ENCODE measurements at regions not wholly inside any gene's neighbourhood (a gene's known extent, or its start where the extent isn't known, plus 50 kb on each side); places are given as distances from the start of the nearest gene placed in this dataset.
"Not testable (repeated sequence)": the region's sequence is repeated elsewhere in the genome, so short reads cannot be mapped to it uniquely, and the experiment has no call there.

- no peak for DNase-seq
Measured at GRCh38 chr7:19377611-19378344, 232.6 kb upstream of the FERD3L start.

- no peak for DNase-seq
Measured at GRCh38 chr7:19376538-19376937, 231.3 kb upstream of the FERD3L start.

GRCh38 chr7:19375976-19376375 is 230.8 kb upstream of the FERD3L start:
- no peak for DNase-seq

- DNase-seq = no peak
Measured at GRCh38 chr7:19373334-19373733, 228.1 kb upstream of the FERD3L start.

- DNase-seq = no peak
Measured at GRCh38 chr7:19369806-19370205, 224.6 kb upstream of the FERD3L start.

GRCh38 chr7:19369182-19369581 is 224.0 kb upstream of the FERD3L start:
- DNase-seq = no peak

- DNase-seq = no peak
Measured at GRCh38 chr7:19368491-19368925, 223.3 kb upstream of the FERD3L start.

GRCh38 chr7:19364950-19365349 is 219.7 kb upstream of the FERD3L start:
- no peak for DNase-seq

- no peak for DNase-seq
Measured at GRCh38 chr7:19362099-19362498, 216.9 kb upstream of the FERD3L start.

GRCh38 chr7:19353180-19353579 is 208.0 kb upstream of the FERD3L start:
- no peak for DNase-seq

GRCh38 chr7:19352305-19352695 is 207.1 kb upstream of the FERD3L start:
- no peak for DNase-seq

- no peak for DNase-seq
Measured at GRCh38 chr7:19351341-19352304, 206.4 kb upstream of the FERD3L start.

GRCh38 chr7:19339512-19339911 is 194.3 kb upstream of the FERD3L start:
- no peak for DNase-seq

GRCh38 chr7:19338512-19338911 is 193.3 kb upstream of the FERD3L start:
- not testable (repeated sequence) for DNase-seq

- DNase-seq = no peak
Measured at GRCh38 chr7:19336836-19337383, 191.7 kb upstream of the FERD3L start.

- peak in 14 of 51 donors; percentile 1 to 37 (median 10) for DNase-seq
Measured at GRCh38 chr7:19333706-19334105, 188.5 kb upstream of the FERD3L start.

- DNase-seq = no peak
Measured at GRCh38 chr7:19327018-19327417, 181.8 kb upstream of the FERD3L start.

GRCh38 chr7:19322002-19322401 is 176.8 kb upstream of the FERD3L start:
- DNase-seq = no peak

- no peak for DNase-seq
Measured at GRCh38 chr7:19318287-19318686, 173.1 kb upstream of the FERD3L start.

GRCh38 chr7:19317461-19317860 is 172.2 kb upstream of the FERD3L start:
- DNase-seq = no peak

GRCh38 chr7:19312416-19312815 is 167.2 kb upstream of the FERD3L start:
- DNase-seq = no peak

- DNase-seq = no peak
Measured at GRCh38 chr7:19307554-19307953, 162.3 kb upstream of the FERD3L start.
